ENCODE measurements at regions not wholly inside any gene's neighbourhood (a gene's known extent, or its start where the extent isn't known, plus 50 kb on each side); places are given as distances from the start of the nearest gene placed in this dataset.

GRCh38 chr5:125461641-125462072 lies 715.2 kb upstream of the ZNF608 start:
- Histone ChIP-seq H3K27ac (no peak overlapping the region), H3K4me1 (no peaks in the 10 kb centered on the region), H3K27me3 (no peaks in the 10 kb centered on the region), H3K9me3 (no peaks in the 10 kb centered on the region), H3K36me3 (no peaks in the 10 kb centered on the region), H3K4me3 (no peak overlapping the region)
- no peak for DNase-seq
- intact Hi-C loops (cut with DNase I; ENCODE audit: low total_unique reads) = no loop called here
- TF ChIP-seq CTCF (IDR thresholded peaks at IDR 0.05) (no peak), POLR2A (IDR thresholded peaks at IDR 0.05) (no peak)

- no peak for TF ChIP-seq CTCF (IDR thresholded peaks at IDR 0.05)
- no peak for TF ChIP-seq POLR2A (IDR thresholded peaks at IDR 0.05)
- no peaks in the 10 kb centered on the region for H3K4me1 ChIP-seq
- H3K9me3 ChIP-seq = no peaks in the 10 kb centered on the region
- no peaks in the 10 kb centered on the region for H3K27me3 ChIP-seq
- no peaks in the 10 kb centered on the region for H3K36me3 ChIP-seq
- H3K4me3 ChIP-seq = no peak overlapping the region
- H3K27ac ChIP-seq = no peak overlapping the region
- intact Hi-C loops (cut with DNase I; ENCODE audit: low total_unique reads) = no loop called here
- no peak for DNase-seq
Measured at GRCh38 chr5:125463466-125464092, 717.1 kb upstream of the ZNF608 start.

- H3K27me3 ChIP-seq = no peaks in the 10 kb centered on the region
- intact Hi-C loops (cut with DNase I; ENCODE audit: low total_unique reads) = no loop called here
- no peak for DNase-seq
Measured at GRCh38 chr5:125464847-125465432, 718.5 kb upstream of the ZNF608 start.

GRCh38 chr5:125465703-125466102 lies 719.3 kb upstream of the ZNF608 start:
- H3K9me3 ChIP-seq = no peaks in the 10 kb centered on the region
- no peak for DNase-seq
- H3K27me3 ChIP-seq = no peaks in the 10 kb centered on the region
- no peak overlapping the region for H3K27ac ChIP-seq
- no peaks in the 10 kb centered on the region for H3K4me1 ChIP-seq
- intact Hi-C loops (cut with DNase I; ENCODE audit: low total_unique reads) = no loop called here
- no peak for TF ChIP-seq CTCF (IDR thresholded peaks at IDR 0.05)
- no peak for TF ChIP-seq POLR2A (IDR thresholded peaks at IDR 0.05)
- H3K4me3 ChIP-seq = no peak overlapping the region
- no peaks in the 10 kb centered on the region for H3K36me3 ChIP-seq

More at GRCh38 chr5:125464847-125465432, 718.5 kb upstream of the ZNF608 start:
- Histone ChIP-seq H3K27ac (no peak overlapping the region), H3K36me3 (no peaks in the 10 kb centered on the region), H3K4me3 (no peak overlapping the region), H3K4me1 (no peaks in the 10 kb centered on the region), H3K9me3 (no peaks in the 10 kb centered on the region)
- TF ChIP-seq POLR2A (IDR thresholded peaks at IDR 0.05) = no peak
- no peak for TF ChIP-seq CTCF (IDR thresholded peaks at IDR 0.05)

- Histone ChIP-seq H3K27ac (no peak overlapping the region), H3K4me1 (no peaks in the 10 kb centered on the region), H3K9me3 (no peaks in the 10 kb centered on the region), H3K27me3 (no peaks in the 10 kb centered on the region), H3K4me3 (no peak overlapping the region), H3K36me3 (no peaks in the 10 kb centered on the region)
- intact Hi-C loops (cut with DNase I; ENCODE audit: low total_unique reads) = no loop called here
- TF ChIP-seq POLR2A (IDR thresholded peaks at IDR 0.05) (no peak), CTCF (IDR thresholded peaks at IDR 0.05) (no peak)
- no peak for DNase-seq
Measured at GRCh38 chr5:125467222-125467621, 720.8 kb upstream of the ZNF608 start.
